K562 (cell line): ENCODE measurements at regions not wholly inside any gene's neighbourhood (a gene's known extent, or its start where the extent isn't known, plus 50 kb on each side); places are given as distances from the start of the nearest gene placed in this dataset.

Experiments used
- ATAC-seq: fragments of 200-7000 bp; cut with Tn5 transposase; 3 replicates; pipeline ENCODE4 v1.9.1; 2020; ENCODE audit warnings: moderate library complexity
- BruUV-seq: library from RNA; stranded (reverse); fragments of 400-500 nt; replicated peaks from 2 replicates; lab custom pipeline; 2021; lab: Mats Ljungman, UMichigan
- CTCF ChIA-PET: fragments of 300-600 bp; formaldehyde crosslinking; extraction: SDS; loops from one replicate; lab custom pipeline; 2021; ENCODE audit warnings: low intra/inter-chr PET ratio; lab: Yijun Ruan, JAX
- POLR2A ChIA-PET: fragments of 300-600, 350-650 bp; sonication (Branson Sonifier 250); formaldehyde crosslinking; extraction: SDS; loops from one replicate; lab custom pipeline; 2021; ENCODE audit warnings: antibody characterized with exemption, inconsistent platforms; lab: Yijun Ruan, JAX
- DNase-seq, 4 experiments: peaks; one replicate each; pipeline versions ENCODE4 v3.0.0 to v3.0.0-alpha.2; 2011 to 2018; ENCODE audit warnings: low spot score in 3 of 4, mixed read lengths in 3 of 4; ENCODE audit errors: extremely low read depth in 1 of 4
- FAIRE-seq: peaks from 2 replicates; lab custom pipeline; 2011; peaks lifted over from hg19 to GRCh38; lab: Jason Lieb, UNC
- H2AFZ ChIP-seq: 2 replicates; pipeline ENCODE4 v1.6.0; 2011; ENCODE audit warnings: low read depth, low read length, control low read depth, inconsistent platforms
- H3K27ac ChIP-seq: fragments of 200-600 bp; 3 replicates; pipeline ENCODE4 v1.8.0; 2011; ENCODE audit warnings: low read depth, mild to moderate bottlenecking, control low read depth, inconsistent platforms, low read length, moderate library complexity, mixed read lengths; ENCODE audit errors: extremely low read depth
- H3K27me3 ChIP-seq, 2 experiments: fragments of 300-600 bp in 1 of 2; 2 replicates in 1 of 2; 3 replicates in 1 of 2; pipeline versions ENCODE4 v1.6.0 to v1.8.0; 2011; ENCODE audit warnings: inconsistent platforms in 2 of 2, low read length in 2 of 2, mild to moderate bottlenecking in 1 of 2, mixed read lengths in 1 of 2, moderate library complexity in 1 of 2; ENCODE audit not compliant: control insufficient read depth in 2 of 2, insufficient read depth in 2 of 2
- H3K36me3 ChIP-seq: fragments of 300-600 bp; 3 replicates; pipeline ENCODE4 v1.8.0; 2011; ENCODE audit warnings: mild to moderate bottlenecking, low read length, inconsistent platforms; ENCODE audit not compliant: control insufficient read depth, insufficient read depth
- H3K4me1 ChIP-seq, 2 experiments: fragments of 200-600 bp in 1 of 2; replicated peaks in 1 of 2; 2 replicates in 1 of 2; 3 replicates in 1 of 2; pipeline versions ENCODE4 v1.5.1 to v1.8.0; 2011; ENCODE audit warnings: inconsistent platforms in 2 of 2, low read length in 2 of 2, mild to moderate bottlenecking in 1 of 2, mixed read lengths in 1 of 2, moderate library complexity in 1 of 2; ENCODE audit not compliant: control insufficient read depth in 2 of 2, insufficient read depth in 2 of 2
- H3K4me2 ChIP-seq: 2 replicates; pipeline ENCODE4 v1.6.1; 2011; ENCODE audit warnings: low read length, control low read depth, inconsistent platforms, mixed read lengths; ENCODE audit not compliant: insufficient read depth
- H3K4me3 ChIP-seq: fragments of 200-600 bp; sonication (generic), shearing (Covaris generic); 2 replicates; pipeline ENCODE4 v1.5.1; 2016; ENCODE audit warnings: control low read depth, inconsistent platforms
- H3K79me2 ChIP-seq: fragments of 200-600 bp; 3 replicates; pipeline ENCODE4 v1.8.0; 2011; ENCODE audit warnings: low read length, inconsistent platforms; ENCODE audit not compliant: control insufficient read depth, insufficient read depth
- H3K9ac ChIP-seq, 2 experiments: 2 replicates each; pipeline versions ENCODE4 v1.6.0 to v1.6.1; 2011; ENCODE audit warnings: low read depth in 2 of 2, low read length in 2 of 2, control low read depth in 1 of 2, inconsistent platforms in 1 of 2, mild to moderate bottlenecking in 1 of 2, mixed read lengths in 1 of 2; ENCODE audit not compliant: insufficient read depth in 1 of 2
- H3K9me1 ChIP-seq: one replicate; pipeline ENCODE4 v1.6.0; 2011; ENCODE audit warnings: inconsistent platforms, mild to moderate bottlenecking, low read length, moderate library complexity; ENCODE audit not compliant: control insufficient read depth, insufficient read depth
- H3K9me3 ChIP-seq: replicated peaks from 2 replicates; pipeline ENCODE4 v1.5.1; 2011; ENCODE audit warnings: low read depth, low read length, inconsistent platforms; ENCODE audit not compliant: control insufficient read depth, insufficient read depth
- H4K20me1 ChIP-seq: replicated peaks from 2 replicates; pipeline ENCODE4 v1.6.1; 2011; ENCODE audit warnings: low read length, inconsistent platforms, mixed read lengths; ENCODE audit not compliant: control insufficient read depth, insufficient read depth
- CCAR2 ChIP-seq: fragments of 200-400 bp; formaldehyde crosslinking; IDR thresholded peaks from 2 replicates; pipeline ENCODE4 v1.6.1; 2017; ENCODE audit warnings: mild to moderate bottlenecking, low read depth, low read length
- FUS ChIP-seq: fragments of 200-400 bp; formaldehyde crosslinking; optimal IDR thresholded peaks from 2 replicates; pipeline ENCODE3; 2017; ENCODE audit warnings: low read depth, low read length
- MBD2 ChIP-seq: sonication (generic); IDR thresholded peaks from 2 replicates; pipeline ENCODE4 v1.6.1; 2016; ENCODE audit warnings: low read depth, borderline replicate concordance
- POLR2G ChIP-seq: fragments of 200-400 bp; formaldehyde crosslinking; IDR thresholded peaks from 2 replicates; pipeline ENCODE4 v1.6.1; 2017; ENCODE audit warnings: low read depth, mild to moderate bottlenecking, antibody characterized with exemption, low read length, moderate library complexity
- RAD21 ChIP-seq, 2 experiments: fragments of 250-450 bp in 1 of 2; fragments of 450-650 bp in 1 of 2; sonication (Bioruptor Pico) in 1 of 2; formaldehyde crosslinking in 1 of 2; IDR thresholded peaks in 1 of 2; conservative IDR thresholded peaks in 1 of 2; 2 replicates each; pipeline versions ENCODE4 v1.4.0 to v1.8.0; 2020 to 2022; ENCODE audit warnings: mild to moderate bottlenecking in 2 of 2, moderate library complexity in 1 of 2
- RB1 ChIP-seq: fragments of 450-650 bp; IDR thresholded peaks from 2 replicates; pipeline ENCODE4 v1.6.1; 2017; ENCODE audit warnings: low read depth, mild to moderate bottlenecking
- REST ChIP-seq, 2 experiments: fragments of 450-650 bp; formaldehyde crosslinking in 1 of 2; IDR thresholded peaks; 2 replicates each; pipeline versions ENCODE4 v1.4.0 to v1.6.1; 2014 to 2020; ENCODE audit warnings: mild to moderate bottlenecking in 2 of 2, borderline replicate concordance in 1 of 2, low read depth in 1 of 2
- SMC3 ChIP-seq: conservative IDR thresholded peaks from 2 replicates; pipeline ENCODE4 v1.6.1; 2011; ENCODE audit warnings: low read depth, low read length, improper control_type of control experiment; ENCODE audit not compliant: insufficient read depth
- ZNF311 ChIP-seq: fragments of 250-450 bp; sonication (Bioruptor Pico); IDR thresholded peaks from 2 replicates; pipeline ENCODE4 v1.4.0; 2020; ENCODE audit warnings: mild to moderate bottlenecking, moderate library complexity
- ZNF507 ChIP-seq: conservative IDR thresholded peaks from 2 replicates; pipeline ENCODE4 v1.6.1; 2017; ENCODE audit warnings: missing genetic modification characterization, missing compliant biosample characterization
- WGBS: fragments of 100-300 bp; shearing (Covaris generic); methylation state at CpG from one replicate; pipeline ENCODE4 v1.1.6; 2016; ENCODE audit warnings: low coverage, mixed read lengths; ENCODE audit not compliant: insufficient coverage; ENCODE audit errors: missing lambda C conversion rate; 5-methylcytosine and 5-hydroxymethylcytosine counted together
- in situ Hi-C: fragments of 300-500 bp; cut with MboI; formaldehyde crosslinking; loops from 4 replicates; pipeline ENCODE4 v1.15.0; 2018; ENCODE audit warnings: inconsistent platforms, mixed read lengths
- intact Hi-C: fragments of 100-400 bp; cut with micrococcal nuclease; formaldehyde crosslinking; loops from 2 replicates; pipeline ENCODE4 v1.14.2; 2022
- TF ChIP-seq, protein P1 (sequence below): fragments of 250-450 bp; sonication (Bioruptor Pico); IDR thresholded peaks from 2 replicates; pipeline ENCODE4 v1.4.0; 2020; ENCODE audit warnings: mild to moderate bottlenecking, moderate library complexity, borderline replicate concordance

GRCh38 chr18:2082676-2083075 lies 488.6 kb downstream of the METTL4 start (continued):
- TF ChIP-seq, protein P1, sequence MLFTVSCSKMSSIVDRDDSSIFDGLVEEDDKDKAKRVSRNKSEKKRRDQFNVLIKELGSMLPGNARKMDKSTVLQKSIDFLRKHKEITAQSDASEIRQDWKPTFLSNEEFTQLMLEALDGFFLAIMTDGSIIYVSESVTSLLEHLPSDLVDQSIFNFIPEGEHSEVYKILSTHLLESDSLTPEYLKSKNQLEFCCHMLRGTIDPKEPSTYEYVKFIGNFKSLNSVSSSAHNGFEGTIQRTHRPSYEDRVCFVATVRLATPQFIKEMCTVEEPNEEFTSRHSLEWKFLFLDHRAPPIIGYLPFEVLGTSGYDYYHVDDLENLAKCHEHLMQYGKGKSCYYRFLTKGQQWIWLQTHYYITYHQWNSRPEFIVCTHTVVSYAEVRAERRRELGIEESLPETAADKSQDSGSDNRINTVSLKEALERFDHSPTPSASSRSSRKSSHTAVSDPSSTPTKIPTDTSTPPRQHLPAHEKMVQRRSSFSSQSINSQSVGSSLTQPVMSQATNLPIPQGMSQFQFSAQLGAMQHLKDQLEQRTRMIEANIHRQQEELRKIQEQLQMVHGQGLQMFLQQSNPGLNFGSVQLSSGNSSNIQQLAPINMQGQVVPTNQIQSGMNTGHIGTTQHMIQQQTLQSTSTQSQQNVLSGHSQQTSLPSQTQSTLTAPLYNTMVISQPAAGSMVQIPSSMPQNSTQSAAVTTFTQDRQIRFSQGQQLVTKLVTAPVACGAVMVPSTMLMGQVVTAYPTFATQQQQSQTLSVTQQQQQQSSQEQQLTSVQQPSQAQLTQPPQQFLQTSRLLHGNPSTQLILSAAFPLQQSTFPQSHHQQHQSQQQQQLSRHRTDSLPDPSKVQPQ, result no peak

DNA sequence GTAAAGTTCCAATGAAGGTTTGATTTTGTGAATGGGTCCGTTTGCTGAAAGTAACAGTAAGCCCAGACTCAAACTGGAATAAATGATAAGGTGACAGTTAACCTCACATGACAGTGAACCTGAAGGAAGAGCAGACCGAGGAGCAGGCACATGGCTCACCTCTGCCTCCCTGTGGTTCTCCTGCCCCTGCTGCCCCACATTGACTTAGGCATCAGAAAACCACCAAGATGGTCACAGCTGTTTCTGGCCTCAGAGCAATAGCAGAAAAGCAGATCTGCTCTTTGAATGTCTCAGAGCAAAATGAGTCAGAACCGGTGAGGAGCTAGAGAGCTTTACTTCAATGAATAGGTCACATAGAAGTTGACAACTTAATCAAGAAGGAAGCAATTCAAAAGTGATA lies 487.6 kb downstream of the METTL4 start:
- no peak overlapping the region for H3K4me3 ChIP-seq
- WGBS, result 2% methylated on average over 3 of the region's 3 CpGs
- intact Hi-C loops (loop anchor here (10.0 kb wide), 2 partner anchors 499 to 1219 kb away; no protein-coding TSS in a partner anchor), in situ Hi-C loops (no loop called here)
- H2AFZ ChIP-seq, result no peak overlapping the region
- DNase-seq, result peak in 2 of 4 experiments; percentile 21 to 54
- POLR2A ChIA-PET, result no interaction called here
- H3K9ac ChIP-seq, result no peak overlapping the region
- H3K4me1 ChIP-seq, result no peaks in the 10 kb centered on the region
- no peaks in the 10 kb centered on the region for H4K20me1 ChIP-seq
- H3K27me3 ChIP-seq, result no peaks in the 10 kb centered on the region
- no peak overlapping the region for H3K4me2 ChIP-seq
- no peaks in the 10 kb centered on the region for H3K79me2 ChIP-seq
- FAIRE-seq, result peak; percentile 51
- H3K27ac ChIP-seq, result no peak overlapping the region
- CTCF ChIA-PET, result no interaction called here
- H3K9me1 ChIP-seq, result no peaks in the 10 kb centered on the region
- no TSS peak for BruUV-seq
- peak; percentile 87 for ATAC-seq
- no peaks in the 10 kb centered on the region for H3K36me3 ChIP-seq
- no peaks in the 10 kb centered on the region for H3K9me3 ChIP-seq
- TF ChIP-seq CCAR2 (no peak), REST (IDR thresholded peaks at IDR 0.05; ENCODE audit: borderline replicate concordance) (peak; percentile 56; the same call in 1 of the 2 replicates), REST (CRISPR knock-in tag; IDR thresholded peaks at IDR 0.05; ENCODE audit: low read depth) (no peak), SMC3 (peak; percentile 55), ZNF311 (CRISPR knock-in tag) (no peak), ZNF507 (no peak), RB1 (no peak), FUS (no peak), POLR2G (no peak), RAD21 (CRISPR knock-in tag; conservative IDR thresholded peaks at IDR 0.05 in 1 of 2, IDR thresholded peaks at IDR 0.05 in 1 of 2) (peak; percentile 75 to 78), MBD2 (no peak)
